ENCODE measurements at regions not wholly inside any gene's neighbourhood (a gene's known extent, or its start where the extent isn't known, plus 50 kb on each side); places are given as distances from the start of the nearest gene placed in this dataset.

GRCh38 chr4:14180166-14180565, 552.6 kb upstream of the BOD1L1 start:
- TF ChIP-seq, protein P1, sequence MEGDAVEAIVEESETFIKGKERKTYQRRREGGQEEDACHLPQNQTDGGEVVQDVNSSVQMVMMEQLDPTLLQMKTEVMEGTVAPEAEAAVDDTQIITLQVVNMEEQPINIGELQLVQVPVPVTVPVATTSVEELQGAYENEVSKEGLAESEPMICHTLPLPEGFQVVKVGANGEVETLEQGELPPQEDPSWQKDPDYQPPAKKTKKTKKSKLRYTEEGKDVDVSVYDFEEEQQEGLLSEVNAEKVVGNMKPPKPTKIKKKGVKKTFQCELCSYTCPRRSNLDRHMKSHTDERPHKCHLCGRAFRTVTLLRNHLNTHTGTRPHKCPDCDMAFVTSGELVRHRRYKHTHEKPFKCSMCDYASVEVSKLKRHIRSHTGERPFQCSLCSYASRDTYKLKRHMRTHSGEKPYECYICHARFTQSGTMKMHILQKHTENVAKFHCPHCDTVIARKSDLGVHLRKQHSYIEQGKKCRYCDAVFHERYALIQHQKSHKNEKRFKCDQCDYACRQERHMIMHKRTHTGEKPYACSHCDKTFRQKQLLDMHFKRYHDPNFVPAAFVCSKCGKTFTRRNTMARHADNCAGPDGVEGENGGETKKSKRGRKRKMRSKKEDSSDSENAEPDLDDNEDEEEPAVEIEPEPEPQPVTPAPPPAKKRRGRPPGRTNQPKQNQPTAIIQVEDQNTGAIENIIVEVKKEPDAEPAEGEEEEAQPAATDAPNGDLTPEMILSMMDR (IDR thresholded peaks at IDR 0.05; ENCODE audit: extremely low read depth, insufficient read depth, missing control alignments): no peak
- in situ Hi-C loops (cut with MboI; ENCODE audit: low pct_unique_long_range_greater_than_20kb, low sequenced_read_pairs, unreplicated experiment): no loop called here
- DNase-seq (ENCODE audit: low spot score): no peak

- in situ Hi-C loops (cut with MboI; ENCODE audit: low pct_unique_long_range_greater_than_20kb, low sequenced_read_pairs, unreplicated experiment): no loop called here
- DNase-seq (ENCODE audit: low spot score): no peak
- TF ChIP-seq, protein P1 (IDR thresholded peaks at IDR 0.05; ENCODE audit: extremely low read depth, insufficient read depth, missing control alignments): no peak
Observed at GRCh38 chr4:14180983-14181601, 553.6 kb upstream of the BOD1L1 start.

DNA sequence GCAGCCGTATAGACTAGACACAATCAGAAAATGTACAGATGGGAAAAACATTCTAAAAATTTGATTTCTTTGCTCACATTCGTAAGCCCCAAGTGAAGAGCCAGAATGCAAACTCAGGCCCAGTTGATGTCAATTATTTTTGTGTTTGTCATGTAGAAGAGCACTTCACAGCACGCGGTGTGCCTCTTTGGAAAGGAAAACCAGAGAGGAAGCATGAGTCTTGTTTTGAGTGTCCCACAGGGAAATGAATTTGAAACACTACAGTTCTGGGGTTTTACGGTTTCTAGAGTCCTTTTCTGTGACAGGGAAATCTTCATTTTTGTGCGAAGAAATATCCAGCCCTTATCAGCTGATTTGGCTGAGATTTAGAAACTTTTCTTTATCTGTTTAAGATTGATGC, 554.6 kb upstream of the BOD1L1 start:
- TF ChIP-seq, protein P1 (IDR thresholded peaks at IDR 0.05; ENCODE audit: extremely low read depth, insufficient read depth, missing control alignments): no peak
- in situ Hi-C loops (cut with MboI; ENCODE audit: low pct_unique_long_range_greater_than_20kb, low sequenced_read_pairs, unreplicated experiment): no loop called here
- no peak for DNase-seq (ENCODE audit: low spot score)

GRCh38 chr4:14184265-14184664, 556.7 kb upstream of the BOD1L1 start:
- DNase-seq (ENCODE audit: low spot score): no peak
- in situ Hi-C loops (cut with MboI; ENCODE audit: low pct_unique_long_range_greater_than_20kb, low sequenced_read_pairs, unreplicated experiment): no loop called here
- TF ChIP-seq, protein P1 (IDR thresholded peaks at IDR 0.05; ENCODE audit: extremely low read depth, insufficient read depth, missing control alignments): no peak

- in situ Hi-C loops (cut with MboI; ENCODE audit: low pct_unique_long_range_greater_than_20kb, low sequenced_read_pairs, unreplicated experiment): no loop called here
- TF ChIP-seq, protein P1 (IDR thresholded peaks at IDR 0.05; ENCODE audit: extremely low read depth, insufficient read depth, missing control alignments): no peak
- no peak for DNase-seq (ENCODE audit: low spot score)
Observed at GRCh38 chr4:14184767-14185166, 557.2 kb upstream of the BOD1L1 start.

DNA sequence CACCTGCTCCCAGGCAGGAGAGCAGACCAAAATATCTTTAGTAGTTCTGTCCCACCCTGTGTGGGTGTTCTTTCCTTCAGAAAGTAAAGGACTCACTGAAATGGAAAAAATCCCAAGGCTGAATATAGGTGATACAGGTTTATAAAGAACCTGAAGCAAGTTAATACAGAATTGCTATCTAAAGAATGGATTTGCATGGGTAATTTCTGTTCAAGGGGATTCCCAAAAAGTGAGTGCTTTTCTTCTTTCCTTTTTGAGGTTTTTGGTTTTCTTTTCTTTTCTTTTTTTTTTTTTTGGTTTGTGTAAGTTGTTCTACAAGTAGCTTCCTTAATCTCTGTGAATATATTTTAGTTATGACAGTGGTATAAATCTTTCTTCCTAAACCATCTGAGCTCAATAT, 560.7 kb upstream of the BOD1L1 start:
- TF ChIP-seq, protein P1 (IDR thresholded peaks at IDR 0.05; ENCODE audit: extremely low read depth, insufficient read depth, missing control alignments): no peak
- no peak for DNase-seq (ENCODE audit: low spot score)
- in situ Hi-C loops (cut with MboI; ENCODE audit: low pct_unique_long_range_greater_than_20kb, low sequenced_read_pairs, unreplicated experiment): no loop called here
